Body of pancreas (tissue), 4 donors: ENCODE measurements at regions not wholly inside any gene's neighbourhood (a gene's known extent, or its start where the extent isn't known, plus 50 kb on each side); places are given as distances from the start of the nearest gene placed in this dataset.

Experiments used
- POLR2A ChIP-seq, 3 donors: fragments of 450-650 bp; IDR thresholded peaks; one replicate each; pipeline ENCODE4 v1.6.1; 2016; ENCODE audit warnings: antibody characterized with exemption in 3 of 3, mild to moderate bottlenecking in 2 of 3
- TF ChIP-seq, protein P1 (sequence below), 7 experiments: fragments of 450-650 bp in 4 of 7; fragments of 200-600 bp in 3 of 7; sonication (generic) in 3 of 7; IDR thresholded peaks; one replicate each; pipeline ENCODE4 v1.5.1; 2016 to 2019; ENCODE audit warnings: antibody characterized with exemption in 7 of 7

DNA sequence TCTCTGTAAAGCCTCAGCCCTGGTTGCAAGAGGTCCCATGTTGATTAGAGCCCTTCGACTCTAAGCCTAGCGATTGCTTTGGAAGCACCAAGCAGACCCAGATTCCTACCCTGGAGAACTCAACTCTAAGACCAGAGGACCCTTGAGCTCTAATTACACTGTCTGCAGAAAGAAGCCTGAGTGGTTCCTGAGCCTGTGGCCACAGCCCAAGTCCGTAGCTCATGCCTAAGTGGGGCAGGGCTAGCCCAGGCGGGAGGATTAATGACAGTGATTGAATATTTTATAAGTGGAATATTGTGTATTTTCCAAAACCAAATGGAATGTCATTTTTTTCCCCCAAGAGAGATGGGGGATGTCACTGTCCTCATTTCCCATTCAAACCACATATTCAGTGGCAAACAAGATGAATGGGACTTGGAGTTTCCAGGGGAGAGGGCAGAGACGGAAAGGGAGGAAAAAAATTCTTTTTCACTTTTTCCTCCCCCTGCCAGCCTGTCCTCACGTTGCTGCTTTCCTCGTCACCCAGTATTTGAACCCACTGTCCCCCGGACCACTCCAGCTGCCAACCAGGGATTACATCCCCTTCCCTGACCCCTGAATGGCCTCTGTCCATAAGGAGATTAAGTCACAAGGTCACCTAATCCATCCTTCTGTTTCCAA, 79.6 kb upstream of the CTTNBP2NL start:
- TF ChIP-seq, protein P1, sequence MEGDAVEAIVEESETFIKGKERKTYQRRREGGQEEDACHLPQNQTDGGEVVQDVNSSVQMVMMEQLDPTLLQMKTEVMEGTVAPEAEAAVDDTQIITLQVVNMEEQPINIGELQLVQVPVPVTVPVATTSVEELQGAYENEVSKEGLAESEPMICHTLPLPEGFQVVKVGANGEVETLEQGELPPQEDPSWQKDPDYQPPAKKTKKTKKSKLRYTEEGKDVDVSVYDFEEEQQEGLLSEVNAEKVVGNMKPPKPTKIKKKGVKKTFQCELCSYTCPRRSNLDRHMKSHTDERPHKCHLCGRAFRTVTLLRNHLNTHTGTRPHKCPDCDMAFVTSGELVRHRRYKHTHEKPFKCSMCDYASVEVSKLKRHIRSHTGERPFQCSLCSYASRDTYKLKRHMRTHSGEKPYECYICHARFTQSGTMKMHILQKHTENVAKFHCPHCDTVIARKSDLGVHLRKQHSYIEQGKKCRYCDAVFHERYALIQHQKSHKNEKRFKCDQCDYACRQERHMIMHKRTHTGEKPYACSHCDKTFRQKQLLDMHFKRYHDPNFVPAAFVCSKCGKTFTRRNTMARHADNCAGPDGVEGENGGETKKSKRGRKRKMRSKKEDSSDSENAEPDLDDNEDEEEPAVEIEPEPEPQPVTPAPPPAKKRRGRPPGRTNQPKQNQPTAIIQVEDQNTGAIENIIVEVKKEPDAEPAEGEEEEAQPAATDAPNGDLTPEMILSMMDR (IDR thresholded peaks at IDR 0.05), result no peak
- TF ChIP-seq POLR2A (IDR thresholded peaks at IDR 0.05), result no peak
